OCI-LY1 (cell line): ENCODE measurements at regions not wholly inside any gene's neighbourhood (a gene's known extent, or its start where the extent isn't known, plus 50 kb on each side); places are given as distances from the start of the nearest gene placed in this dataset.

ENCODE experiments used
- H2AFZ ChIP-seq: fragments of 200-600 bp; sonication (generic), shearing (Covaris generic); 2 replicates; pipeline ENCODE4 v1.6.0; 2014; ENCODE audit warnings: antibody characterized with exemption, mild to moderate bottlenecking, low read length
- H3F3A ChIP-seq: fragments of 200-600 bp; sonication (generic), shearing (Covaris generic); 2 replicates; pipeline ENCODE4 v1.6.0; 2014; ENCODE audit warnings: mild to moderate bottlenecking, antibody characterized with exemption, low read length, moderate library complexity; ENCODE audit not compliant: insufficient read depth
- H3K27ac ChIP-seq: fragments of 200-600 bp; sonication (generic); 2 replicates; pipeline ENCODE4 v1.5.1; 2014; ENCODE audit warnings: low read length, mixed run types, mild to moderate bottlenecking, low read depth; ENCODE audit not compliant: poor library complexity, severe bottlenecking
- H3K27me3 ChIP-seq: fragments of 200-600 bp; sonication (generic); 2 replicates; pipeline ENCODE4 v1.6.0; 2014; ENCODE audit warnings: antibody characterized with exemption, mild to moderate bottlenecking, low read length, moderate library complexity; ENCODE audit not compliant: insufficient read depth
- H3K36me3 ChIP-seq: fragments of 200-600 bp; sonication (generic); 2 replicates; pipeline ENCODE4 v1.6.1; 2014; ENCODE audit warnings: mild to moderate bottlenecking, antibody characterized with exemption, low read length, moderate library complexity, mixed read lengths; ENCODE audit not compliant: insufficient read depth
- H3K4me1 ChIP-seq: fragments of 200-600 bp; sonication (generic); 2 replicates; pipeline ENCODE4 v1.5.1; 2014; ENCODE audit warnings: mild to moderate bottlenecking, low read length, moderate library complexity; ENCODE audit not compliant: insufficient read depth, severe bottlenecking
- H3K4me2 ChIP-seq: fragments of 200-600 bp; sonication (generic), shearing (Covaris generic); 2 replicates; pipeline ENCODE4 v1.6.1; 2014; ENCODE audit warnings: low read length
- H3K4me3 ChIP-seq: fragments of 200-600 bp; sonication (generic); 2 replicates; pipeline ENCODE4 v1.5.1; 2014; ENCODE audit warnings: low read length, low read depth, mild to moderate bottlenecking, mixed read lengths; ENCODE audit not compliant: poor library complexity, severe bottlenecking
- H3K79me2 ChIP-seq: fragments of 200-600 bp; shearing (Covaris generic); 2 replicates; pipeline ENCODE4 v1.6.1; 2016; ENCODE audit warnings: mixed run types, low read length, mixed read lengths; ENCODE audit not compliant: insufficient read depth
- H3K9ac ChIP-seq: fragments of 200-600 bp; sonication (generic), shearing (Covaris generic); 2 replicates; pipeline ENCODE4 v1.6.1; 2014; ENCODE audit warnings: mild to moderate bottlenecking, low read length, mixed read lengths
- H3K9me2 ChIP-seq: fragments of 200-600 bp; sonication (generic), shearing (Covaris generic); 2 replicates; pipeline ENCODE4 v1.6.1; 2014; ENCODE audit warnings: low read depth, mild to moderate bottlenecking, low read length, mixed read lengths
- H3K9me3 ChIP-seq: fragments of 200-600 bp; shearing (Covaris generic); 2 replicates; pipeline ENCODE4 v1.6.1; 2014; ENCODE audit warnings: low read length, mixed read lengths
- H4K20me1 ChIP-seq: fragments of 200-600 bp; sonication (generic), shearing (Covaris generic); 2 replicates; pipeline ENCODE4 v1.6.0; 2016; ENCODE audit warnings: mild to moderate bottlenecking, low read length; ENCODE audit not compliant: insufficient read depth
- EZH2 ChIP-seq: fragments of 200-600 bp; sonication (generic), shearing (Covaris generic); IDR thresholded peaks from 2 replicates; pipeline ENCODE4 v1.8.0; 2017; ENCODE audit warnings: borderline replicate concordance, mixed run types, mild to moderate bottlenecking, antibody characterized with exemption, low read length, moderate library complexity, mixed read lengths
- TF ChIP-seq, protein P1 (sequence below): fragments of 200-600 bp; sonication (generic), shearing (Covaris generic); IDR thresholded peaks from 2 replicates; pipeline ENCODE4 v1.5.1; 2017; ENCODE audit warnings: mild to moderate bottlenecking, antibody characterized with exemption, low read length, moderate library complexity, mixed read lengths

DNA sequence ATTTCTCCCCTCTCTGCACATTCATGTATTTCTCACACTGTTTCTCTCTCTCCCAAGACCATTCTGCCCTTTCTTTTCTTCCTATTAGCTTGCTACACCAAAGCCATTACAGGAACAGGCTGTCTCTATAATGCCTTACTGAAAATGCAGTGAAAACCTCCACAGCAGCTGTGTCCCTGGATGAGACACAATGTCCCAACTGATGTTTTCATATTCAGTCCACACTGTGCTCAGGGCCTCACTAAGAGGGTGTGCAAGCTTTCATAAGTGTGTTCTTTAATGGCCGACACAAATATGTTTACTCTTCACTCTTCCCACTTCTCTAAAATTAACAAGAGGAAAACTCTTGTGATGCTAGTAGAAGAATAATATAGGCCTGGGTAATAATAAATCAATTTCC, 163.4 kb downstream of the KCTD12 start:
- Histone ChIP-seq H4K20me1 (no peaks in the 10 kb centered on the region), H3K36me3 (no peaks in the 10 kb centered on the region), H3K79me2 (no peaks in the 10 kb centered on the region), H3F3A (no peaks in the 10 kb centered on the region), H3K9me2 (no peaks in the 10 kb centered on the region), H3K27me3 (no peaks in the 10 kb centered on the region; the same call in 1 of the 2 replicates), H3K9ac (no peak overlapping the region), H3K9me3 (no peaks in the 10 kb centered on the region), H3K4me2 (no peak overlapping the region), H3K27ac (no peak overlapping the region), H2AFZ (no peak overlapping the region), H3K4me3 (no peak overlapping the region), H3K4me1 (no peaks in the 10 kb centered on the region)
- TF ChIP-seq EZH2: no peak

DNA sequence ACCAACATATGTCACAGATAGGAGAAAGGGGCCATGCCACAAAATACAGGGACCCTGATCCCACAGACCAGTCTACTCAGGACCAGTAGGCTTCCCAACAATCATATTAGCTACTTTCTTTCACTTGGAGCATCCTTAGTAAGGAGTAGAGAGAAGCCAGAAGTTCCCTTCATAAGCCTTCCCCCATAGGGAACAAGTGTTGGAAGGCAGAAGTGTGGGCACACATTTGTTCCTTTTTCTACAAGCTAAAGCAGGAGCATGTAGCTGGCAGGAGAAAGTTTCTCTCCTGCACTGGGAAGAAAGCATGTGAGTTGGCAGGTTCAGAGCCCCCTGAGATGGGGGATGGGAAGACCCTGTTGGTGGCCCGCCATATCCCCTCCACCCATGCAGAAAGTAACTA, 165.4 kb downstream of the KCTD12 start:
- no peaks in the 10 kb centered on the region for H3K36me3 ChIP-seq
- no peaks in the 10 kb centered on the region for H3K4me1 ChIP-seq
- H4K20me1 ChIP-seq: no peaks in the 10 kb centered on the region
- H3K9me2 ChIP-seq: no peaks in the 10 kb centered on the region
- H3K4me3 ChIP-seq: no peak overlapping the region
- TF ChIP-seq, protein P1, sequence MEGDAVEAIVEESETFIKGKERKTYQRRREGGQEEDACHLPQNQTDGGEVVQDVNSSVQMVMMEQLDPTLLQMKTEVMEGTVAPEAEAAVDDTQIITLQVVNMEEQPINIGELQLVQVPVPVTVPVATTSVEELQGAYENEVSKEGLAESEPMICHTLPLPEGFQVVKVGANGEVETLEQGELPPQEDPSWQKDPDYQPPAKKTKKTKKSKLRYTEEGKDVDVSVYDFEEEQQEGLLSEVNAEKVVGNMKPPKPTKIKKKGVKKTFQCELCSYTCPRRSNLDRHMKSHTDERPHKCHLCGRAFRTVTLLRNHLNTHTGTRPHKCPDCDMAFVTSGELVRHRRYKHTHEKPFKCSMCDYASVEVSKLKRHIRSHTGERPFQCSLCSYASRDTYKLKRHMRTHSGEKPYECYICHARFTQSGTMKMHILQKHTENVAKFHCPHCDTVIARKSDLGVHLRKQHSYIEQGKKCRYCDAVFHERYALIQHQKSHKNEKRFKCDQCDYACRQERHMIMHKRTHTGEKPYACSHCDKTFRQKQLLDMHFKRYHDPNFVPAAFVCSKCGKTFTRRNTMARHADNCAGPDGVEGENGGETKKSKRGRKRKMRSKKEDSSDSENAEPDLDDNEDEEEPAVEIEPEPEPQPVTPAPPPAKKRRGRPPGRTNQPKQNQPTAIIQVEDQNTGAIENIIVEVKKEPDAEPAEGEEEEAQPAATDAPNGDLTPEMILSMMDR: no peak
- TF ChIP-seq EZH2: no peak
- H2AFZ ChIP-seq: no peak overlapping the region
- H3K4me2 ChIP-seq: no peak overlapping the region
- H3K79me2 ChIP-seq: no peaks in the 10 kb centered on the region
- no peaks in the 10 kb centered on the region for H3K27me3 ChIP-seq
- no peaks in the 10 kb centered on the region for H3F3A ChIP-seq
- no peak overlapping the region for H3K27ac ChIP-seq
- H3K9me3 ChIP-seq: no peaks in the 10 kb centered on the region
- H3K9ac ChIP-seq: no peak overlapping the region

DNA sequence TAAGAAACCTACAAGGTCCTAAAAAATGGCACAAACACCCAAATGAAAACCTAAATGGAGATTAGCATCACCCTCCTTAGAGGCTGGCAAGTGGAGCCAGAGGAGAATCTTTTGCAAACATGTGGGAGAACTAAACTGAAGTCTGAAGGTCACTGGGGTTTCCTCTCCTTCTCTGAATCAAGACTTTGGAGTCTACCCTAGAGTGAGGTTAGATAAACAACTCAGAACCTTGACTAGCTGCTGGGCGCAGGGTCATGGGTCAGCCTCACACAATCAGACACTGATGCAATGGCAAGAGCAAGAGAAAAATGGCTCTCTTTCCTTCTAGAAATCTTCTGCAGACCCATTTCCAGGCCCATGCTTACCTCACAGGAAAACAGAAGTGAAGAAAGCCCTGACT, 165.8 kb downstream of the KCTD12 start:
- Histone ChIP-seq H4K20me1 (no peaks in the 10 kb centered on the region), H2AFZ (no peak overlapping the region), H3K9me2 (no peaks in the 10 kb centered on the region), H3K36me3 (no peaks in the 10 kb centered on the region), H3K9me3 (no peaks in the 10 kb centered on the region), H3K79me2 (no peaks in the 10 kb centered on the region), H3K4me3 (no peak overlapping the region), H3K9ac (no peak overlapping the region), H3K27me3 (no peaks in the 10 kb centered on the region), H3K4me1 (no peaks in the 10 kb centered on the region), H3F3A (no peaks in the 10 kb centered on the region), H3K27ac (no peak overlapping the region), H3K4me2 (no peak overlapping the region)
- no peak for TF ChIP-seq EZH2
- TF ChIP-seq, protein P1: no peak

DNA sequence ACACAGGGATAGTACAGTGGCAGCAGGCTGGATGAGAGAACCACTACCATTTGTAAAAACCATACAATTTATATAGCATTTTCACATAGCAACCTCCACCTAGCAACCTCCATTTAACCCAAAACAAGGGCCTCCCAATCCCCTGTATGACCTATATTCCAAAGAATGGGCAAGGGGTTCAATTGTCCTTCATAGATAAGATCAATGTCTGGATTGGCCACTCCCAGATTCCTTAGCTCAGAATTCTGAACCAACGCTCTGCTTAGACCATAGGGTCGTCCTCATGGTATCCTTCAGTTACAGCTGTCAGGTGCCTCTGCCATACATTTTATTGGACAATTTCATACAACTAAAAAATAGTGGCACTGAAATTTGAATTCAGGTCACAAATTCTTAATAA, 166.2 kb downstream of the KCTD12 start:
- no peaks in the 10 kb centered on the region for H3K4me1 ChIP-seq
- TF ChIP-seq, protein P1: no peak
- no peak for TF ChIP-seq EZH2

More for the DNA sequence above, 166.2 kb downstream of the KCTD12 start:
- Histone ChIP-seq H3K27ac (no peak overlapping the region), H3K4me3 (no peak overlapping the region), H3K4me2 (no peak overlapping the region), H4K20me1 (no peaks in the 10 kb centered on the region), H3K9me3 (no peaks in the 10 kb centered on the region), H2AFZ (no peak overlapping the region), H3K9me2 (no peaks in the 10 kb centered on the region), H3K79me2 (no peaks in the 10 kb centered on the region), H3K36me3 (no peaks in the 10 kb centered on the region), H3K9ac (no peak overlapping the region), H3K27me3 (no peaks in the 10 kb centered on the region), H3F3A (no peaks in the 10 kb centered on the region)
